ENCODE measurements at regions not wholly inside any gene's neighbourhood (a gene's known extent, or its start where the extent isn't known, plus 50 kb on each side); places are given as distances from the start of the nearest gene placed in this dataset.
"Not testable (repeated sequence)": the region's sequence is repeated elsewhere in the genome, so short reads cannot be mapped to it uniquely, and the experiment has no call there.

- no peak for DNase-seq (ENCODE audit: extremely low spot score, insufficient read length, low read depth)
- FAIRE-seq, result no peak
These were observed 434.6 kb upstream of the FRG1 start for GRCh38 chr4:189506080-189506479.

DNA sequence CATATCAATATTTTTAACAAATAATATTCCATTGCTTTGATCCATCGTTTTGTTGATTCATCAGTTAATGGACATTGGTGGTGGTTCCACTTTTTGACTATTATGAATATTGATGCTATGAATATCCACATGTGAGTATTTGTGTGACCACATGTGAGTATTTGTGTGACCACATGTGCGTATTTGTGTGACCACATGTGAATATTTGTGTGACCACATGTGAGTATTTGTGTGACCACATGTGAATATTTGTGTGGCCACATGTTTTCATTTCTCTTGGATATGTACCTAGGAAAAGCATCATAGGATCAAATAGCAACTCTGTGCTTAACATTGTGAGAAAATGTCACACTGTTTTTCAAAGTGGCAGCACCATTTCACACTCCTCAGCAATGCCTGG, 433.6 kb upstream of the FRG1 start:
- DNase-seq (ENCODE audit: extremely low spot score, insufficient read length, low read depth), result no peak
- FAIRE-seq, result no peak

GRCh38 chr4:189510601-189511000, 430.1 kb upstream of the FRG1 start:
- no peak for DNase-seq (ENCODE audit: extremely low spot score, insufficient read length, low read depth)
- no peak for FAIRE-seq

GRCh38 chr4:189511581-189511980, 429.1 kb upstream of the FRG1 start:
- DNase-seq (ENCODE audit: extremely low spot score, insufficient read length, low read depth) (no peak), FAIRE-seq (no peak)

DNA sequence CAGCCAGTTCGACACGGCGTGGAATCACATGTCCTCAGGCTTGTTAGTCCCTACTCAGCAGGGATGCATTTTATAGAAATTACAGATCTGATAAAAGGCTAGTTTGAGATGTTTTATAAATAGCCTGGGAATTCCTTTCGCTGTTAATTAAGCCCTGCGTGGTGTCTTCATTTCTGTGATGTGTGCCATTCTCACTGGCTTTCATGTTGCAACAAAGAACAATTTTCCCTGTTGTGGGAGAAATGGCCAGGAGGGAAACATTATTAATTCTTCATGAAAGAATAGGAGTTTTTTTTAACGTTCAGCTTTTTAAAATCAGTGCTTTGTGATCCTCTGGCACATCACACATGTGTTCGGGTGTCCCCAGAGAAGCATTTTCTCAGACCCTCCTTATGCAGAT, 427.3 kb upstream of the FRG1 start:
- no peak for DNase-seq (ENCODE audit: extremely low spot score, insufficient read length, low read depth)
- FAIRE-seq, result no peak

GRCh38 chr4:189514209-189514608, 426.5 kb upstream of the FRG1 start:
- FAIRE-seq (no peak), DNase-seq (ENCODE audit: extremely low spot score, insufficient read length, low read depth) (no peak)

GRCh38 chr4:189516902-189517301, 423.8 kb upstream of the FRG1 start:
- DNase-seq (ENCODE audit: extremely low spot score, insufficient read length, low read depth) (no peak), FAIRE-seq (no peak)

GRCh38 chr4:189519186-189519585, 421.5 kb upstream of the FRG1 start:
- DNase-seq (ENCODE audit: extremely low spot score, insufficient read length, low read depth) (no peak), FAIRE-seq (no peak)

- FAIRE-seq (no peak), DNase-seq (ENCODE audit: extremely low spot score, insufficient read length, low read depth) (no peak)
These were observed 415.4 kb upstream of the FRG1 start for GRCh38 chr4:189525304-189525703.

- no peak for DNase-seq (ENCODE audit: extremely low spot score, insufficient read length, low read depth)
- no peak for FAIRE-seq
These were observed 409.8 kb upstream of the FRG1 start for GRCh38 chr4:189530848-189531247.

GRCh38 chr4:189533603-189534002, 407.1 kb upstream of the FRG1 start:
- DNase-seq (ENCODE audit: extremely low spot score, insufficient read length, low read depth) (no peak), FAIRE-seq (no peak)

DNA sequence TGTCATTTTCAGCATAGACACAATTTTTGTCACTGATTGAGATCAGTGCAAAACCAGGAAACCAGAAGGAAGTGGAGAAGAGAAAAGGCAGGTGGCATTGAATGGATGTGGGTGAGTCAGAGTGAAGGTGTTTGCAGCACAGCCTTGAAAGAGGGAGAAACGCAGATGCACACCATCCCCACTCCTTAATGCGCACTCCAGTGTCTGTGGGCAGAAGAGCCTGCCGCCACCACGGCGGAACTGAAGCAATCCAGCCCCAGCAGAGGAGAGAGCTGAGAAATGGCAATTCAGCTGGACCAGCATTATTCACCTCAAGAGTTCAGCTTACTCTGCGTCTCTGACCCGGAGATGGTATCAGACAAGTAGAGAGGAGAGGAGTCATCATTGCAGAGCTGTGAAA, 393.1 kb upstream of the FRG1 start:
- DNase-seq (ENCODE audit: extremely low spot score, insufficient read length, low read depth), result no peak
- FAIRE-seq, result no peak

DNA sequence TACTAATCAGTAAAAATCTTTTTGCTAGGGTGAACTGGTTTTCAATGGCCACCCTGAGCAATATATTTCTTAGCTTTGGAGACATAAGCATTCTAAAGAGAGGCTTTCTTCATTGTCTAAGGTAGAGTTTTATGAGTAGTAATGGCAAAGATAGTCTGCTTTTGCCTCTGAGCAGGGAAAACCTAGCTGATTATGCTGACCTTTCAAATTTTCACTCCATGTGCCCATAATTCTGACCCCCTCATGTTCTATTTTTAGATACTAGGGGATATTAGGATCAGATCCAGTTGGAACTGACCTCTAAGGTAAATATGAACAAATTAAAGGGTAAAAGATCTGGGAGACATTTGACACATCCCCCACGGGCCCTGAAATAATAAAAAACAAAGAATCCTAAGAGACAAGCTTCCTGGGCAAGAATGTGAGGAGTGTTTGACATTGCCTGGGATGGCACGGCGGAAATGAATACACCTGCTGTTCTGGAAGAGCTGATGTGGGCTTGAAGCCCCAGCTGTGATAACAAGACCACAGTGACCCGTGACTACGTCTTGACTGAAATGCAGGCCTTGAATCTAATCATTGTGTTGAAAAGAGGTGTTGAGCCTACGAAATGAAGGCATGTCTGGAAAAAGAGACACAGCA, 392.1 kb upstream of the FRG1 start:
- FAIRE-seq (no peak), DNase-seq (ENCODE audit: extremely low spot score, insufficient read length, low read depth) (no peak)

DNA sequence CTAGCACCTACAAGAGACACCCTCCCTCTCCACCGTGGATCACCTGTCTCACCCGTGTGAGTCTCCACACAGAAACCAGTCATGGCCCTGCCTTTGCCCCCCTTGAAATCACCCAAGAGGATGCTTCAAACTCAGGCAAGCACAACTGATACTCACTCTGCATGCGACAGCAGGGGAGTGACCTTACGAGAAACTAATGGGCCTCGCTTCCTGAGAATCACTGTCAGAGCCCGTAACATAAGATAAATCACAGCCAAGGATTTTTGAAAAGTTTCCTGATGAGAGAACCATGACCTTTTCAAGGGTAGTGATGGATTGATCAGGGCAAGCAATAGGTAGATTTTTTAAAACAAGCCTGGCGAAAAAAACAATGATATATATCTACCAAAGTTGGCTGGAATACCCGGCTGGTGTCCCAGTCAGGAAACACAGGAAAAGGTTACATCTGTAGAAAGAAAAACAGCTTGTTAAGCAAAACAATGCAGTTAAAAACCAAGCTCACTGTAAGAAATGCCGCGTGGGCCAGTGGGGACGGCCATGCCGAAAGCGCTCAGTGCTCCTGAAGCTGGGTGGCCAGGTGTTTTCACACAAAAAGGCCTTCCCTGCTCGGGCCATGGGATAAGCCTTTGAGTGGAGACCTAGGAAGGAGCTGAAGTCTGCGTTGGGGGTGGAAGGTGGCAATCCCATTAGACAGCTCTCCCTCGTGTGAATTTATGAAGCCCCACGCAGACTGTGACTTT, 388.6 kb upstream of the FRG1 start:
- not testable (repeated sequence) for DNase-seq (ENCODE audit: extremely low spot score, insufficient read length, low read depth); FAIRE-seq

GRCh38 chr4:189560605-189561004, 380.1 kb upstream of the FRG1 start:
- not testable (repeated sequence) for FAIRE-seq; DNase-seq (ENCODE audit: extremely low spot score, insufficient read length, low read depth)

DNA sequence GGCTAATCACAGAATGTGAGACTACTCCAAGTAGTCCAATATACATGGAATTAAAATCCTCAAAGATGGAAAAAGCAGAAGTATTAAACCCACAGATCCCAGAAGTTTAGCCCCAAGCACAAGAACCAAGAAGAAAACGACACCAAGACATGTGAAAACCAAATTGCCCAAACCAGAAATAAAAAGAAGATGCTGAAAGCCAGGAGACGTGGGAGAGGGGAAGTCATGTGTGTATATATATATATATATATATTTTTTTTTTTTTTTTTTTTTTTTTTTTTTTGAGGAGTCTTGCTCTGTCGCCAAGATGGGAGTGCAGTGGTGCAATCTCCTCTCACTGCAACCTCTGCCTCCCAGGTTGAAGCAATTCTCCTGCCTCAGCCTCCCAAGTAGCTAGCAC, 376.9 kb upstream of the FRG1 start:
- FAIRE-seq; DNase-seq (ENCODE audit: extremely low spot score, insufficient read length, low read depth): not testable (repeated sequence)

- not testable (repeated sequence) for FAIRE-seq; DNase-seq (ENCODE audit: extremely low spot score, insufficient read length, low read depth)
These were observed 374.4 kb upstream of the FRG1 start for GRCh38 chr4:189566271-189566670.

DNA sequence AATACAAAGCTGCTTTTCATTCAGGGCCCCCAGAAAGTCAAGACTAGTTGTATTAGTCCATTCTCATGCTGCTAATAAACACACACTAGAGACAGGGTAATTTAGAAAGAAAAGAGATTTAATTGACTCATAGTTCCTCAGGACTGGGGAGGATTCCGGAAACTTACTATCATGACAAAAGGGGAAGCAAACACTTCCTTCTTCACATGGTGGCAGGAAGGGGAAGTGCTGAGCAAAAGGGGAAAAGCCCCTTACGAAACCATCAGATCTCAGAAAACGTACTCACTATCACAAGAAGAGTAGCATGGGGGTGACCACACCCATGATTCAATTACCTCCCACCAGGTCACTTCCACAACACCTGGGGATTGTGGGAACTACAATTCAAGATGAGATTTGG, 373.8 kb upstream of the FRG1 start:
- not testable (repeated sequence) for DNase-seq (ENCODE audit: extremely low spot score, insufficient read length, low read depth); FAIRE-seq

DNA sequence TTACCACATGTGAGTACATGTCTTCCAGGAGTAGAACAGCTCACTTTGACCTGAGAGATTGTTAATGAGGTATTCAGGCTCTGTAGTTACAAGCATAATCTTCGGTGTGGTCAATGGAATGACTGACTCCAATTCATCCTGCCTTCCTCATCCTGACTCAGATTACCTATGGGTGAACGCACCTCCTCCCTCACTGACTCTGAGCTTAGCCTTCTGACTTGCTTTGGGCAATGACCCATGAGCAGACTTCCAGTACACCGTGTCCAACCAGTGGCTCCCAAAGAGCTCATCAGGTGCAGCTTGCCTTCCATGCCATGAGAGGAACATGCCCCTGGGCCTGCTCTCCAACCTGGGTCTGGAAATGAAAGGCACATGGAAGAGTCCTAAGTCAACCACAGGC, 361.0 kb upstream of the FRG1 start:
- not testable (repeated sequence) for FAIRE-seq

GRCh38 chr4:189586908-189587632, 353.6 kb upstream of the FRG1 start:
- not testable (repeated sequence) for DNase-seq (ENCODE audit: extremely low spot score, insufficient read length, low read depth); FAIRE-seq

More for the DNA sequence above, 361.0 kb upstream of the FRG1 start:
- DNase-seq (ENCODE audit: extremely low spot score, insufficient read length, low read depth), result not testable (repeated sequence)

DNA sequence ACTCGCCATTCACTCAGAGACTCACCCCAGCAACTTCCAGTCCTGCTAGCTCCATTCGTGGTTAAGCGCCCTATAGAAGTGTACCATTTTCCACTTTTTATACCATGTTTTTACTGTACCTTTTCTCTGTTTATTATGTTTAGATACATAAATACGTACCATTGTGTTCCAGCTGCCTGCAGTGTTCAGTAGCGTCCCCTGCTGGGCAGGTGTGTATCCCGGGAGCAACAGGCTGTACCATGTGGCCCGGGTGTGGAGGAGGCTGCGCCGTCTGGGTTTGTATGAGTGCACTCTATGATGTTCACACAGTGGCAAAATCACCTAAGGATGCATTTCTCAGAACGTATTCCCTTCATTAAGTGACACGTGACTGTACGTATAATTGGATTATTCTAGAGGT, 351.5 kb upstream of the FRG1 start:
- DNase-seq (ENCODE audit: extremely low spot score, insufficient read length, low read depth); FAIRE-seq: not testable (repeated sequence)
